ENCODE measurements at regions not wholly inside any gene's neighbourhood (a gene's known extent, or its start where the extent isn't known, plus 50 kb on each side); places are given as distances from the start of the nearest gene placed in this dataset.
A peak's percentile ranks its signal among the peaks of the same experiment; 100 is the strongest.

- H3K9me3 ChIP-seq: no peaks in the 10 kb centered on the region
- no peak for DNase-seq
- H3K27me3 ChIP-seq: no peaks in the 10 kb centered on the region
- H3K36me3 ChIP-seq: no peaks in the 10 kb centered on the region
- no peak overlapping the region for H3K4me3 ChIP-seq
Observed at GRCh38 chr6:40923326-40923725, 115.7 kb downstream of the UNC5CL start.

- DNase-seq: no peak
- Histone ChIP-seq H3K9me3 (no peaks in the 10 kb centered on the region), H3K27me3 (no peaks in the 10 kb centered on the region), H3K36me3 (no peaks in the 10 kb centered on the region), H3K4me3 (no peak overlapping the region)
Observed at GRCh38 chr6:40922281-40922680, 116.7 kb downstream of the UNC5CL start.

- Histone ChIP-seq H3K27me3 (no peaks in the 10 kb centered on the region), H3K4me3 (no peak overlapping the region), H3K36me3 (no peaks in the 10 kb centered on the region), H3K9me3 (no peaks in the 10 kb centered on the region)
- no peak for DNase-seq
Observed at GRCh38 chr6:40918040-40918651, 120.9 kb downstream of the UNC5CL start.

GRCh38 chr6:40917603-40918002, 121.4 kb downstream of the UNC5CL start:
- Histone ChIP-seq H3K9me3 (no peaks in the 10 kb centered on the region), H3K4me3 (no peak overlapping the region), H3K36me3 (no peaks in the 10 kb centered on the region), H3K27me3 (no peaks in the 10 kb centered on the region)
- no peak for DNase-seq

- H3K4me3 ChIP-seq: no peak overlapping the region
- no peak for DNase-seq
- H3K9me3 ChIP-seq: no peaks in the 10 kb centered on the region
- no peaks in the 10 kb centered on the region for H3K36me3 ChIP-seq
- H3K27me3 ChIP-seq: no peaks in the 10 kb centered on the region
Observed at GRCh38 chr6:40916845-40917244, 122.2 kb downstream of the UNC5CL start.

- no peaks in the 10 kb centered on the region for H3K9me3 ChIP-seq
- no peaks in the 10 kb centered on the region for H3K36me3 ChIP-seq
- no peak for DNase-seq
- no peak overlapping the region for H3K4me3 ChIP-seq
- no peaks in the 10 kb centered on the region for H3K27me3 ChIP-seq
Observed at GRCh38 chr6:40915165-40915564, 123.9 kb downstream of the UNC5CL start.

GRCh38 chr6:40914005-40914404, 125.0 kb downstream of the UNC5CL start:
- no peak overlapping the region for H3K4me3 ChIP-seq
- H3K27me3 ChIP-seq: no peaks in the 10 kb centered on the region
- no peaks in the 10 kb centered on the region for H3K9me3 ChIP-seq
- DNase-seq: no peak
- H3K36me3 ChIP-seq: no peaks in the 10 kb centered on the region

GRCh38 chr6:40912158-40912946, 126.7 kb downstream of the UNC5CL start:
- Histone ChIP-seq H3K4me3 (no peak overlapping the region), H3K9me3 (no peaks in the 10 kb centered on the region; the same call in 1 of the 2 replicates), H3K27me3 (no peaks in the 10 kb centered on the region), H3K36me3 (no peaks in the 10 kb centered on the region)
- no peak for DNase-seq

- no peak for DNase-seq
- H3K36me3 ChIP-seq: no peaks in the 10 kb centered on the region
- H3K27me3 ChIP-seq: no peaks in the 10 kb centered on the region
- no peaks in the 10 kb centered on the region; the same call in 1 of the 2 replicates for H3K9me3 ChIP-seq
- H3K4me3 ChIP-seq: no peak overlapping the region
Observed at GRCh38 chr6:40910260-40910893, 128.6 kb downstream of the UNC5CL start.

- no peaks in the 10 kb centered on the region for H3K27me3 ChIP-seq
- no peaks in the 10 kb centered on the region; the same call in 1 of the 2 replicates for H3K9me3 ChIP-seq
- no peak for DNase-seq
- no peak overlapping the region for H3K4me3 ChIP-seq
- no peaks in the 10 kb centered on the region for H3K36me3 ChIP-seq
Observed at GRCh38 chr6:40909811-40910210, 129.2 kb downstream of the UNC5CL start.

GRCh38 chr6:40907198-40907701, 131.8 kb downstream of the UNC5CL start:
- peak; percentile 92 for DNase-seq
- Histone ChIP-seq H3K4me3 (no peak overlapping the region), H3K9me3 (no peaks in the 10 kb centered on the region; the same call in 1 of the 2 replicates), H3K36me3 (no peaks in the 10 kb centered on the region), H3K27me3 (no peaks in the 10 kb centered on the region)

GRCh38 chr6:40906759-40907158, 132.3 kb downstream of the UNC5CL start:
- Histone ChIP-seq H3K36me3 (no peaks in the 10 kb centered on the region), H3K9me3 (no peaks in the 10 kb centered on the region; the same call in 1 of the 2 replicates), H3K4me3 (no peak overlapping the region), H3K27me3 (no peaks in the 10 kb centered on the region)
- peak; percentile 70 for DNase-seq

GRCh38 chr6:40904583-40905194, 134.3 kb downstream of the UNC5CL start:
- no peak for DNase-seq
- Histone ChIP-seq H3K4me3 (no peak overlapping the region), H3K27me3 (no peaks in the 10 kb centered on the region), H3K9me3 (no peaks in the 10 kb centered on the region; the same call in 1 of the 2 replicates), H3K36me3 (no peaks in the 10 kb centered on the region)

- H3K9me3 ChIP-seq: no peaks in the 10 kb centered on the region; the same call in 1 of the 2 replicates
- H3K4me3 ChIP-seq: no peak overlapping the region
- H3K36me3 ChIP-seq: no peaks in the 10 kb centered on the region
- no peak for DNase-seq
- H3K27me3 ChIP-seq: no peaks in the 10 kb centered on the region
Observed at GRCh38 chr6:40903456-40903855, 135.6 kb downstream of the UNC5CL start.

GRCh38 chr6:40901322-40902055, 137.5 kb downstream of the UNC5CL start:
- H3K9me3 ChIP-seq: no peaks in the 10 kb centered on the region
- no peak for DNase-seq
- no peaks in the 10 kb centered on the region for H3K36me3 ChIP-seq
- no peaks in the 10 kb centered on the region for H3K27me3 ChIP-seq
- H3K4me3 ChIP-seq: no peak overlapping the region

- H3K27me3 ChIP-seq: no peaks in the 10 kb centered on the region
- DNase-seq: no peak
Observed at GRCh38 chr6:40900791-40901190, 138.2 kb downstream of the UNC5CL start.

More at GRCh38 chr6:40900791-40901190, 138.2 kb downstream of the UNC5CL start:
- no peak overlapping the region for H3K4me3 ChIP-seq
- H3K9me3 ChIP-seq: no peaks in the 10 kb centered on the region
- H3K36me3 ChIP-seq: no peaks in the 10 kb centered on the region

Data from MG63 (cell line).